GM18498 (cell line): ENCODE measurements at regions not wholly inside any gene's neighbourhood (a gene's known extent, or its start where the extent isn't known, plus 50 kb on each side); places are given as distances from the start of the nearest gene placed in this dataset.
"Not testable (repeated sequence)": the region's sequence is repeated elsewhere in the genome, so short reads cannot be mapped to it uniquely, and the experiment has no call there.

Source experiments
- ATAC-seq: cut with Tn5 transposase; IDR thresholded peaks from one replicate; pipeline ENCODE4 v1.9.1; 2021; ENCODE audit warnings: mild to moderate bottlenecking, moderate library complexity; ENCODE audit not compliant: unreplicated experiment

GRCh38 chr3:88775026-88775690 is 332.3 kb upstream of the EPHA3 start:
- ATAC-seq = no peak

- ATAC-seq = no peak
Observed at GRCh38 chr3:88779482-88779881, 327.9 kb upstream of the EPHA3 start.

- no peak for ATAC-seq
Observed at GRCh38 chr3:88784925-88785324, 322.5 kb upstream of the EPHA3 start.

- no peak for ATAC-seq
Observed at GRCh38 chr3:88785841-88786240, 321.6 kb upstream of the EPHA3 start.

GRCh38 chr3:88795503-88795902 is 311.9 kb upstream of the EPHA3 start:
- no peak for ATAC-seq

GRCh38 chr3:88807491-88808105 is 299.8 kb upstream of the EPHA3 start:
- no peak for ATAC-seq

GRCh38 chr3:88809993-88810392 is 297.4 kb upstream of the EPHA3 start:
- no peak for ATAC-seq

GRCh38 chr3:88810455-88810854 is 297.0 kb upstream of the EPHA3 start:
- ATAC-seq = no peak

GRCh38 chr3:88811096-88811495 is 296.3 kb upstream of the EPHA3 start:
- ATAC-seq = no peak

- ATAC-seq = no peak
Observed at GRCh38 chr3:88812576-88812975, 294.8 kb upstream of the EPHA3 start.

- ATAC-seq = no peak
Observed at GRCh38 chr3:88816445-88816844, 291.0 kb upstream of the EPHA3 start.

GRCh38 chr3:88824666-88825564 is 282.5 kb upstream of the EPHA3 start:
- no peak for ATAC-seq

- no peak for ATAC-seq
Observed at GRCh38 chr3:88828466-88828865, 279.0 kb upstream of the EPHA3 start.

- no peak for ATAC-seq
Observed at GRCh38 chr3:88852606-88853005, 254.8 kb upstream of the EPHA3 start.

GRCh38 chr3:88863196-88863595 is 244.2 kb upstream of the EPHA3 start:
- ATAC-seq = no peak

GRCh38 chr3:88876724-88877123 is 230.7 kb upstream of the EPHA3 start:
- no peak for ATAC-seq

- no peak for ATAC-seq
Observed at GRCh38 chr3:88879905-88880304, 227.5 kb upstream of the EPHA3 start.

- ATAC-seq = no peak
Observed at GRCh38 chr3:88882121-88882520, 225.3 kb upstream of the EPHA3 start.

GRCh38 chr3:88886624-88887023 is 220.8 kb upstream of the EPHA3 start:
- not testable (repeated sequence) for ATAC-seq

GRCh38 chr3:88896026-88896425 is 211.4 kb upstream of the EPHA3 start:
- no peak for ATAC-seq

- no peak for ATAC-seq
Observed at GRCh38 chr3:88912294-88912877, 195.0 kb upstream of the EPHA3 start.
